GM21737 (cell line): ENCODE measurements at regions not wholly inside any gene's neighbourhood (a gene's known extent, or its start where the extent isn't known, plus 50 kb on each side); places are given as distances from the start of the nearest gene placed in this dataset.

Source experiments
- ATAC-seq: cut with Tn5 transposase; IDR thresholded peaks from one replicate; pipeline ENCODE4 v1.9.1; 2021; ENCODE audit warnings: mild to moderate bottlenecking, moderate library complexity; ENCODE audit not compliant: unreplicated experiment

DNA sequence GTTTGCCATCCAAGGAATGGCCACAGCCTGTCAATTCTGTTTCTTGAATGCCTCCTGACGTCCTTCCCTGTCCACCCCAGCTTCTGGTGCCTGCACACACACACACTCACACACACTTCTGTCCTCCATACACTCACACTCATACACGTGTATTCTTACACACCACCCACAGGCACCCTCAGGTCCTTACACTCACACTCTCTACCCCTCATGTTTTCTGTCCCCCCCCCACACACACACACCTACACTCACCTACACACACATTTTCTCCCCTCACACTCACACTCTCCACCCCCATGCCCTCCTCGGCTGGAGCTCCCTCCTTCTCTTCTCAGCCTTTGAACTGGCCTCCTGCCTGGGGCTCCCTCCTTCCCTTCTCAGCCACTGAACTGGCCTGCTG lies 148.0 kb upstream of the SALL3 start:
- ATAC-seq: no peak

DNA sequence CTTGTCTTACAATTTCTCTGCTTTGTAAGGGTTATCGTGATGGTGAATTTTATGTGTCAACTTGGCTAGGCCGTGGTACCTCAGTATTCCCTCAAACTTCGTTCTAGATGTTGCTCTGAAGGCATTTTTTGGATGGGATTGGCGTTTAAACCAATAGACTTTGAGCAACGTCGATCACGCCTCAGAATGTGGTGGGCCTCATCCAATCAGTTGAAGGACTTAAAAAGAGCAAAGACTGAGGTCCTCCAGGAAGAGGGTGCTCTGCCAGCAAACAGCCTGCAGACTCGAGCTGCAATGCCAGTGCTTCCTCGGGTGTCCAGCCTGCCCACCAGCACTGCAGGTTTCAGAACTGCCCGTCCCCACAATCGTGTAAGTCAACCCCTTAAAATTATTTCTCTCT lies 145.8 kb upstream of the SALL3 start:
- ATAC-seq: no peak

DNA sequence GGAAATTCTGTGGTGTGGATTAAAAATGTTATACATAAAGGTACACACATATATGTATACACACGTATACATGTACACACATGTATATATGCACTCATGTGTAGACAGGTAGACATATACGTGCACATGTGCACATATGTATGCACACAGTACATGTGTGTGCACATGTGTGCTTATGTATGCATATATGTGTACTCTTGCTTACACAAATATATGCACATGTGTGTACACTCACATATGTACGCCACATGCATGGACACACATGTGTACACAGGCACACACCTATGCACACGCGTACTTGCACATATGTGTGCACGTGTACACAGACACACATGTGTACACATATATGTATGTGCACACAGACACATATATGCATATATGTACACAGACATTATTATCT lies 142.8 kb upstream of the SALL3 start:
- no peak for ATAC-seq

DNA sequence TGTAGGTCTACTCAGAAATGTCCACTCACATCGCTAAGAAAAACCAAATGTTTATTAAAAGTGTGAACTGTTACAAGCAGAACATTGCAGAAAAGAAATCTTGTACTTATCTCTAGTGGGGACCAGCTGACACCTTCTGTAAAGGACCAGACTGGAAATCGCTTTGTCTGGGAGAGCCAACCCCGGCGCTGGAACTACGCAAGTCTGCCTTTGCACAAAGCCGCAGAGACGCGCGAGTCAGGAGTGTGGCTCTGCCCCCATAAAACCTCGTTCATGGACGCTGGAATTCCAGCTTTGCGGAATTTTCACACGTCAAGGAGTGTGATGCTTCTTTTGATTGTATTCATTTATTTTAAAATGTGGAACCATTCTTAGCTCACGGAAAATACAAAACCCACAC lies 141.9 kb upstream of the SALL3 start:
- no peak for ATAC-seq

DNA sequence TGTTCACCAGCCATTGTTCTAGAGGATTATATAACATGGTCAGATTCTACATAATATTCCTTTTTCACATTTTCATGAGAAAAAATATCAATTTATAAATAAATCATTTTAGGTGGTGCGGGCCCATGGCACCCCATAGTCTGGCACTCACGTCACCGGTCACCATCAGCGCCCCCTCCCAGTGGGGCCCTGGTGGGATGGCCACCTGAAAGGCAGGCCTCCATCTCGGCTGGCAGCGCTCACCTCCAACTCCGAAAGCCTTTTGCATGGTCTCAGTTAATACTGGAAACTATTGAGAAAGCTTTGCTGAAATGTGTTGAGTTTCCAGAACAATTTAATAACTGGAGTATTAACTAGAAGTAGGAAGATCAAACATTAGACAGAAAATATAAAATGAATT lies 141.4 kb upstream of the SALL3 start:
- ATAC-seq: no peak

DNA sequence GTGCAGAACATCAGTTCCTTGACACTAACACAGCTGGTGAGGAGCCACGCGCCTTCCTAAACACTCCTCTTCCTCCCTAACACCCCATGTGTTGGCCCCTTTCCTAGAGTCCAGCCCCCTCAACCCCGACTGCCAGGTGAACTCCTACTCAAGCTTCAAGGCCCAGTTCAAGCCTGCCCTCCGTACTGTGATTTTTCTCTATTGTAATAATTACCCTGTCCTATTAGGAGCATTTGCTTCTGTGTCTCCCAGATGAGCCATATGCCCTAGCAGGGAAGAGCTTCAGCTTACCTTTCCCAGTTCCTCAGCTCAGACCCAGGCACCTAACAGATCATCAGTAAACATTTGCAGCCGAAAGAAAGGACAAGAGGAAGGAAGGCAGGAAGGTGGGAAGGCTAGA lies 130.6 kb upstream of the SALL3 start:
- no peak for ATAC-seq

DNA sequence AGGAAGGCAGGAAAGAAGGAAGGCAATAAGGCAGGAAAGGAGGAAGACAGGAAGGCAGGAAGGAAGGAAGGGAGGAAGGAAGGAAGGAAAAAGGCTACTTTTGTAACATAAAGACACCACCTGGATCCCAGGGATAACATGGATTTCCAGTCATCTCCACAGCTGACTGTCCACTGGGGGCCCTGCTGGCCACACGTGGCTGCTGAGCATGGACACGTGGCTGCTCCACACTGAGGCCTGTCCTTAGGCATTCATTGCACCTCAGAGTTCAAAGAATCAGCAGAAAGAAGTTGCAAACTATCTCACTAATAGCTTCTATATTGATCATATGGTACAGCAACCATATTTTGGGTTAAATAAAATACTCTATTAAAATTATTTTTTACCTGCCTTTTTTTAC lies 130.2 kb upstream of the SALL3 start:
- ATAC-seq: no peak

DNA sequence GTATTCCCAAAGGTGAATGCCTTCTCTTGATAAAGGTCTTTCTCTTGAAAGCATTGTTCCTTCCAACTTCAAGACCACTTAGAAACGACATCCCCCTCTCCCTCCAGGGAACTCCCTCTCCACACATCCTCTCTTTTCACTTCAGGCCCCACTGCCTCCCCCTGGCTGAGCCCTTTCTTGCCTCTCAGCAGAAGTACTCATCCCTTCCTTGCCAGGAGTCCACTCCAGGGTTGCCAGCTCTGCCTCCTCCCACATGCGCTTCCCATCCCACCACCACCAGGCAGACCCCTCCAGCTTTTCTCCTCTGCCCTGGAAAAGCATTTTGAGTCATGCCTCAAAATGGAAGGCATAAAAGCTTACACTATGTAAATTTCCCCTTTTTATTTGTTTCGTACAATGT lies 126.3 kb upstream of the SALL3 start:
- ATAC-seq: no peak

DNA sequence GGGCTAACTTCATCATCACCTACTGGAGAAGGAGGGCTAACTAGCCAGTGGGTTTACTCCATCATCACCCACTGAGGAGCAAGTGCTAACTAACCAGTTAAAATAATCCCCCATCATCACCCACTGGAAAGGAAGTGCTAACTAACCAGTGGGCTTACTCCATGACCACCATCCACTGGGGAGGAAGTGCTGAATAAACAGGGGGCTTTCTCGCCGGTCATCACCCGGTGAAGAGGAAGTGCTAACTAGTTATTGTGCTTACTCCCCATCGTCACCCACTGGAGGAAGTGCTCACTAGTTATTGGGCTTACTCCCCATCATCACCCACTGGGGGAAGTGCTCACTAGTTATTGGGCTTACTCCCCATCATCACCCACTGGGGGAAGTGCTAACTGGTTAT lies 124.4 kb upstream of the SALL3 start:
- ATAC-seq: no peak

DNA sequence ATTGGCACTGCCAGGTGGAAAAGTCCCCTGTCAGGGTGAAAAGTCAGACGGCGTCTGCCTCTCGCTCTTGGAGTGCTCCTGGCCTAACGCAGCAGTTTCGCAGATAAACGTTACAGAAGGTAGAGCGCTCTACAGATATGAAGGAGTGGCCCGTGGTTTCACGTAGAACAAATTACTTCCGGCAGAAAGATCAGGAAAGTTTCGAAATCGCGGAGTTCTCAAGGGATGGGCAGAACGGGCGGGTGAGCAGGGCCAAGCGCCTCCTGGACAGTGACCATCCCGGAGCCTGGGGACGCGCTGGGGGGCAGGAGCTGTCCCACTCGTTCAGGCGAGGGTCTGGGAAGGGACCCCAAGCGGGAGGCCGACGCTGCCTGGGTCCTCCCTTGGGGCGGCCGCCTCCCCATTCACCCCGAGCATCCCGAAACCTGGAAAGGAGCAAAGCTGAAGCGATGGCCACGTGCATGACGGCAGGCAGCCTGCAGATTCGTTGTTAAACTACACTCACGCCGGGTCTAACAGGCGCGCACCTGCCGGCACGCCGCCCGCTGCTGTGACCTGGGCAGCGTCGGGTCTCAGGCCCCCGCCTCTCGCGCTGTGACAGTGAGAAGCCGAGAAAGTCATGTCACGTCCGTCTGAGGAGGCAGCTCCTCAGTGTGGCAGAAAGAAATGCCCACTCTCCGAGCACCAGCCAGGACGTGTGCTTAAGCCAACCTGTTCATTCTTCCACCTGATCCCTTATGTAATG lies 122.9 kb upstream of the SALL3 start:
- no peak for ATAC-seq

DNA sequence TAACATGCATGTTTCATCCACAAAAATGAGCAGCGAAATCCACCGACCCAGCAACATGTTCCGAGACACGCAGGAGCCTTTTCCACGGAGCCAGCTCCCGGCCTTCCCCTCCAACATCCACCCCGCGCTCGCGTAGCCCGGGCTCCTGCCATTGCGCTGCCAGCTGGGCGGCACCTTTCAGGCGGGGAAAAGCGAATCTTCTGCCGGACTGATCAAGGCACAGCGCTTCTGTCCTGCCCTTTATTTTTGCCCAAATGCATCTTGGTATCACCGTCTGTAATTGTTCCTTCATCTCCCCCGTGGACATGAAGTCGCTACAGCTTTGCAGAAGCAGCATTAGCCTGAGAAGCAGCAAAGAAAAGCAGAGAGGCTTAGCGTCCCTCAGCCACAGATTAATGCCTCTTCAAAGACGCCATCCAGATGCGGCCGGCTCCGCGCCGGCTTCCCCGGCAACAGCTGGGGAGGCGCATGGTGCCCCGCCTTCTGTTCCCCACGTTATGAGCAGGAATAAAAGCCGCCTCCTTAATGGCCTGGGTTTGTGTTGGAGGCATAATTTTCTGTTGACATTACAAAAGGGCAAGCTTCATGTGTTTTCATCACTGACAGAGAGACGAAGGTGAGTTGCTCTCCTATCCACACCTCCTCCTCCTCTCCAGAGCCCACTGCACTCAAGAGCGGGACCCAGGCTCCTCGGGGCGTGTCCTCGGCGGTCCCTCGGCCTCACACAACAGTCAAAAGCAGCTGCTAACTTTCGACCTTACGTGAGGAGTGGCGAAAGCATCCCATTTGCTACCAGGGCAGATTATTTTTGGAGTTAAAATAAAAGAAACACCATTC lies 122.1 kb upstream of the SALL3 start:
- no peak for ATAC-seq

DNA sequence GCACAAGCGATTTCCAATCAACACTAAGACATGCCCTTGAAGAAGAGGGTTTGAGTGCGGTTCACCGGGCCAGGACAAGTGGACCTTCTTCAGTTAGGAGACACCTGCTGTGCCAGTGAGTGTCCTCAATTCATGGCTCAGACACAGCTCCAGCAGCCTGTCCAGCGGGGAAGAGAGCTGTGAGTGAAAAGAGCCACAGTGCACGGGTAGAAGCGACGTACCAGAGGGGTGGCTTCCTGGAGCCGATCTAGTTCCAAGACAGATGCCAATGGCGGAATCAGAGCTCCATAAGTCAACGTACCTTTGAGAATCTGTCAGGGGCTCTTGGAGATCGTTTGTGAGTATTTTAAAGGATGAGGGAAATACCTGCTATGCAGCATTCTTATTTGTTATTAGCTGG lies 119.9 kb upstream of the SALL3 start:
- ATAC-seq: no peak

DNA sequence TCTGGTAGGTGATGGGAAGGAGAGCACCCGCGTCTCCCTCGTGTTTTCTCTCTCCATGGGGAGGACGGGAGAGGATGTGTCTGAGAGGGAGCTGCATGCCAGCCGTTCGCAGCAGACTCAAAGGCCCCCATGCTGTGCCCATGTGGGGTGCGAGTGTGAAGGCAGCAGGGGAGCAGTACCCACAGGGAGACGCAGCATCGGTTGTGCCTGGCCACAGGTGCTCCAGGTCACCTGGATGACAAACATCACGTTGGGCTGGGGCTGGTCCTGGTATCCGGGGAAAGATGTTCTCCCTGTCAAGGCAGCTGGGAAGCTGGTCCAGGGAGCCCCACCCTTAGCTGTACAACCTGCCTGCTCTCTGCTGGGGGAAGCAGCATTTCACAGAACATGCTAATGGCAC lies 119.5 kb upstream of the SALL3 start:
- ATAC-seq: no peak

DNA sequence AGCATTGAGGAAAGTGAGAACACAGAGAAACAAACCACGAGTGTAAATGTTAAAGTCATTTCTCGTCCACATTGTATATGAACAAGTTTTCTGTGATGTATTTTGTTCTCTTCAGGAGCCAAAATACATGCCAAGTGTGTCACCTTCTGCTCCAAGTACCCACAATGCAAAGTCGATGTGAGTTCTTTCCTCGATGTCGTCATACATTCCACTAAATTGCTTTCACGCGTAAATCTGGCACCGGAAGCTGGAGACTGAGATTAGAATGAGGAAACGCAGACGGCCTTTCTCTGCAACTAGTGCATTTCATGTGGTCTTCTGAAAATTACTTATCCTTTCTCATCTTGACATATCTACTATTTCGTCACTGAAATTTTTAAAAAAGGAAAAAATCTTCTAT lies 118.5 kb upstream of the SALL3 start:
- no peak for ATAC-seq

DNA sequence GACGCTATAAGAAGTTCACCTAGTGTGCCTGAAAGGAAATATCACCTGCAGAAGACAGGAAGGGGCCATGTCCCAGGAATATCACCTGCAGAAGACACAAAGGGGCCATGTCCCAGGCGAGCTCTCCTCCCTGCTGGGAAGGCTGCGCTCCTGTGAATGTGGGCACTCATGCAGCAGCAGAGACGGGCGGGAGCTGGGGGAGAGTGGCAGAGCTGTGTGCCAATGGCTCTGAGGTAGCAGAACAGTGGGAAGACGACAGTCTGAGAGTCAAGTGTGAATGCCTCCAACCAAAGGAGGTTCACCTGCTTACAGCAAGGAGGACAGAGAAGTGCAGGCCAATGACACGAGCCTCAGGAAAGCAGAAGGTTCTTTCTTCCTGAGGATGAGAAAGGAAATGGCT lies 117.9 kb upstream of the SALL3 start:
- ATAC-seq: no peak

DNA sequence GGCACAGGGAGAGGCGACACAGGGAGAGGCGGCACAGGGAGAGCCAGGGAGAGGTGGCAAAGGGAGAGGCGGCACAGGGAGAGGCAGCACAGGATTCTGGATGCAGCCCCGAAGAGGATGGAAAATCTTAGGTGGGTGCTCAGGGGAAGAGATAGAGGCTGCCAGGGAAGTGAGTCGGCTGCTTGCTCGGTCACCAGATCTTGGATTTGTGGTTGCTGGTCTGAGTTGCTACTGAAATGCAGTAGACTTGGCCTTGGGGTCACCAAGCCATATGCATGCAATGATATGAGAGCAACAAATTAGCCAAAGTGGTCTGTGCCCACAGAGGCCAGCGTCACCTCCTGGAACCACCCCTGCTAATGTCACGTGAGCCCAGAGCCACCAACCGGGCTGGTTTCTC lies 117.2 kb upstream of the SALL3 start:
- ATAC-seq: no peak

DNA sequence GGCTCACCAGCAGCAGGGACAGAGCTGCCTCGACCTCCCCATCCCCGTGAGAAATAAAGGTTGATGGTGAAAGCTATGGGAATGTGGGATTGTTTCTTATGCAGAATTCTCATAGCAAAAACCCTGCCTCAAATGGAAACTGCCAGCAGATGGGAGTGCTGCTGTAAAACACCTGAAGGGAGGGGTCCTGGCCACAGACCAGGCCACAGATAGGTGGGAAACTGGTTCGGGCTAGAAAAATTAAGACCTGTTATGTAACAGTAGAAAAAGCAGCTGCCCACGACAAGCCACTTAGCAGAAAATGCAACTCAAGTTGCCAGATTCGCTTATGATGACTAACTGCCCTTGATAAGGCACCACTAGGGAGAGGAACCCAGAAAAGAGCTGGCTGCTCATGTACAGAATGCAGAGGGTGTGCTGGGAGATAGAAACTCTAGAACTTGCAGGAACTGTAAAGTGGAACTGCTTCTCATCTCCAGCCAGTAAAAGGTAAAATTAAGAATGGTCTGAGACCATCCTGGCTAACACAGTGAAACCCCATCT lies 114.5 kb upstream of the SALL3 start:
- no peak for ATAC-seq

DNA sequence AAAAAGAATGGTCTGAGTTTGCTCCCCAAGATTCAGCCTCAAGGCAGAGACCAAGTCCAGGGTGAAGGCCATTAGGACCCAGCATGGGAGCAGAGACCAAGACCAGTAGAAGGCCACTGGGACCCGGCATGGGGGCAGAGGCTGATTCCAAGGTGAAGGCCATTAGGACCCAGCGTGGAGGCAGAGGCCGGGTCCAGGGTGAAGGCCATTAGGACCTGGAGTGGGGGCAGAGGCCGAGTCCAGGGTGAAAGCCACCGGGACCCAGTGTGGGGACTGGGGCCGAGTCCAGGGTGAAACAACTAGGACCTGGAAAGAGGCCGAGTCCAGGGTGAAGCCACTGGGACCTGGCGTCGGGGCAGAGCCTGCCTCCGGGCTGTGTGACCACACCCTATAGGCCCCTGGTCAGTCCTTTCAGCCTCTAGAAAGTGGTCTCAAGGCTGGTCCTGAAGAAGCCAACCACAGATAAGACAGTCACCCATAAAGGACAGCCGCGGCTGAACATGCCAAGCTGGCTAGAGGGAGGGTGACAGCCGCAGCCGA lies 113.8 kb upstream of the SALL3 start:
- ATAC-seq: no peak

DNA sequence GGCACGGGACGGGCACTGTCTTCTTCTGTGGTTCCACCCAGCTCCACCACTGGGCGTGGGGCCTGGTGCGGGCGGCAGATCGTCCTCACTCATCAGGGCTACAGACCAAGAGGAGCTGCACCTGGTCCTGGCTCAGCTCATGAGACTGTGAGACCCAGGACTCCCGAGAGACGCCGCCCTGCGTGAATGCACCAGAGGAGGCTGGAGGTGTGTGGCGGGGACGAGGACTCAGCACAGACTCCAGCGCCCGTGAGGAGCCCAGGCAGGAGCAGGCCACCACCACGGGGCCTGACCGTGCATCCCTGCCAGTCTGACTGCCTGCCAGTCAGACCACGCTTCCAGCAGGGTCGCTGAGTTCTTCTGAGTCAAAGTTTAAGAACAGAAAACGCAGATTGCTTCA lies 112.5 kb upstream of the SALL3 start:
- no peak for ATAC-seq

DNA sequence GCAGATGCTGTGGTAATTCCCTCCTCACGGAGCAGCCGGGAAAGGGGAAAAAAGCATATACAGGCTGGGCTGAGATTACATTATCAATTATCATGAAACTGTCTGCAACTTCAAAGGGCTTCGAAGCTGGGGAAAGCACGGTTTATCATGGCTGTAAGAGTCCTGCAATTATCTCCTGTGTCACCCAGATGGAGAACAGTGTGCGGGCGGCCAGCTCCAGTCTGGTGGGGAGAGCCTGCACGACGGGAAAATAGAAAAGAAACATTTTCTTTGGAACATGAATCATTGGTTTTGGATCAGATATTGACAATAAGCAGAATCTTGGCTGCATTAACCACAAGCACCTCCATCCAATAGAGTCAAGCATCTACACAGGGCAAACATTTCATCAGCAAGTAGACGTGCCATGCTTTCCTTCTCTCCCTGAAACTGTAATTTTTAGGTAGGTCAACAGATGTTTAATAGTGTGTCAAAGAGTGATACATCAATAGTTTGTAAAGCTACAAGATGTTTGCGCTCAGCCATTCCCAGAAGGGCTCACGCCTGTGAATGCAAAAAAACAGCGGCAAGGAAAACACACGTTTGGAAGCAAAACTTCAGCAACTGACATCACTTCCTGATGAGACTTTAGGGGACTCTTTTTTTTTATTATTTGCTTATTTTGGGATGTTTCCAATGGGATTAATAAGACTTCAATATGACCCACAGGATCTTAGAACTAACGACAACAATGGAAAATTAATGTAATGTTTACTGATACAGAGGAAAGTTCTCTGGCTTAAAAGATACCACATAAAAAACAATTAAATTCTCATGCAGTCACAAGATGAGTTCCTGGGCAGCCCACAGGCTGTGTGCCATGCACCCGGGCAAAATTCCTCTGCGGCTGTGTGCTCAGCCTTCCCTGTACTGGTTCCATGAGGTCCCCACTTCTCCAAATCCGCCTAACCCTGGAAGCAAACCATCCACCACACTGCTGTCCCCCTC lies 111.0 kb upstream of the SALL3 start:
- no peak for ATAC-seq

DNA sequence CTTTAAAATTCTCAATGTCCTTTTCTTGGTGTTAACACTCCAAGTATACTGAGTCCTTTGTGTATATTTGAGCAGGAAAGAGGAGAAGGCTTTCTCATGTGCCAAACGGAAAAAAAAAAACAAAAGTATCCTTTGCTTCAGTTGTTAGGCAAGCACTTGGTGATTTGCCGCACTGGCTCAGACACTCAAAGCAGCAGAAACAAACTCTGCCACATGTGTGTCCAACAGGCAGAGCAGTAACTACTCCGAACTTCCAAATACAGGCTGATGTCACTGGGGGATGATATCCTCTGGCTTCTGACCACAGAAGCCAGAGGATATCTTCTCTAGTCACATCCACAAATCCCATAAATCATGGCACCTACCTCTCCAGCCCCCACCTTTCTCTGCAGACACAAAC lies 108.0 kb upstream of the SALL3 start:
- ATAC-seq: no peak
